ENCODE measurements at regions not wholly inside any gene's neighbourhood (a gene's known extent, or its start where the extent isn't known, plus 50 kb on each side); places are given as distances from the start of the nearest gene placed in this dataset.

GRCh38 chr4:66667249-66667648 lies 878.1 kb downstream of the CENPC start:
- no peaks in the 10 kb centered on the region for H3K27me3 ChIP-seq (ENCODE audit: control insufficient read depth in 2 of 2, insufficient read depth in 2 of 2, low read length in 2 of 2)
- no peak overlapping the region for H3K27ac ChIP-seq (ENCODE audit: insufficient read depth, low read depth, low read length)
- no peaks in the 10 kb centered on the region for H3K79me2 ChIP-seq (ENCODE audit: control insufficient read depth, insufficient read depth, low read length)
- H3K4me3 ChIP-seq (replicated peaks in 1 of 3; ENCODE audit: insufficient read depth in 1 of 3, low read depth in 1 of 3, low read length in 3 of 3): no peak overlapping the region
- intact Hi-C loops (cut with micrococcal nuclease) (no loop called here), dilution Hi-C loops (cut with MboI; ENCODE audit: extremely low pct_ligation_motif_present, low sequenced_read_pairs) (no loop called here)
- H3K9me3 ChIP-seq (replicated peaks; ENCODE audit: control insufficient read depth, insufficient read depth, low read length): no peaks in the 10 kb centered on the region
- POLR2A ChIA-PET: no interaction called here
- TF ChIP-seq POLR2A (IDR thresholded peaks at IDR 0.05; ENCODE audit: low read depth, low read length) (no peak), EZH2 (IDR thresholded peaks at IDR 0.05; ENCODE audit: borderline replicate concordance, low read depth, low read length, severe bottlenecking) (no peak)
- FAIRE-seq (no peak), DNase-seq (ENCODE audit: low read depth, low spot score) (no peak)
- H3K9ac ChIP-seq (replicated peaks; ENCODE audit: extremely low read depth, insufficient read depth, low read length): no peak overlapping the region
- BruUV-seq (replicated peaks): no TSS peak
- no peaks in the 10 kb centered on the region for H3K36me3 ChIP-seq (ENCODE audit: control insufficient read depth in 2 of 2, extremely low read depth in 1 of 2, insufficient read depth in 2 of 2, low read length in 2 of 2)
- H3K4me2 ChIP-seq (ENCODE audit: insufficient read depth, low read length): no peak overlapping the region
- no peak overlapping the region for H2AFZ ChIP-seq (ENCODE audit: low read depth, low read length)
- H3K4me1 ChIP-seq (ENCODE audit: control insufficient read depth, extremely low read depth, insufficient read depth, low read length): no peaks in the 10 kb centered on the region
- no peaks in the 10 kb centered on the region for H3K9me1 ChIP-seq (replicated peaks; ENCODE audit: control insufficient read depth, extremely low read depth, insufficient read depth, low read length)
- H4K20me1 ChIP-seq (replicated peaks; ENCODE audit: control insufficient read depth, extremely low read depth, insufficient read depth, low read length): no peaks in the 10 kb centered on the region
- CTCF ChIA-PET: no interaction called here

GRCh38 chr4:66662620-66663019 lies 882.7 kb downstream of the CENPC start:
- CTCF ChIA-PET: no interaction called here
- POLR2A ChIA-PET: no interaction called here
- Histone ChIP-seq H3K36me3 (ENCODE audit: control insufficient read depth in 2 of 2, extremely low read depth in 1 of 2, insufficient read depth in 2 of 2, low read length in 2 of 2) (no peaks in the 10 kb centered on the region), H3K9me1 (replicated peaks; ENCODE audit: control insufficient read depth, extremely low read depth, insufficient read depth, low read length) (no peaks in the 10 kb centered on the region), H2AFZ (ENCODE audit: low read depth, low read length) (no peak overlapping the region), H3K9ac (replicated peaks; ENCODE audit: extremely low read depth, insufficient read depth, low read length) (no peak overlapping the region), H3K27ac (ENCODE audit: insufficient read depth, low read depth, low read length) (no peak overlapping the region), H3K79me2 (ENCODE audit: control insufficient read depth, insufficient read depth, low read length) (no peaks in the 10 kb centered on the region), H3K27me3 (ENCODE audit: control insufficient read depth in 2 of 2, insufficient read depth in 2 of 2, low read length in 2 of 2) (no peaks in the 10 kb centered on the region), H3K4me3 (replicated peaks in 1 of 3; ENCODE audit: insufficient read depth in 1 of 3, low read depth in 1 of 3, low read length in 3 of 3) (no peak overlapping the region), H4K20me1 (replicated peaks; ENCODE audit: control insufficient read depth, extremely low read depth, insufficient read depth, low read length) (no peaks in the 10 kb centered on the region), H3K4me1 (ENCODE audit: control insufficient read depth, extremely low read depth, insufficient read depth, low read length) (no peaks in the 10 kb centered on the region), H3K4me2 (ENCODE audit: insufficient read depth, low read length) (no peak overlapping the region), H3K9me3 (replicated peaks; ENCODE audit: control insufficient read depth, insufficient read depth, low read length) (no peaks in the 10 kb centered on the region)
- no TSS peak for BruUV-seq (replicated peaks)
- TF ChIP-seq CTCF (IDR thresholded peaks at IDR 0.05; ENCODE audit: extremely low read depth in 1 of 2, insufficient read depth in 1 of 2, low read depth in 1 of 2, low read length in 2 of 2): no peak
- TF ChIP-seq MAX (IDR thresholded peaks at IDR 0.05; ENCODE audit: insufficient read depth, insufficient read length): no peak
- no peak for TF ChIP-seq FOS (IDR thresholded peaks at IDR 0.05; ENCODE audit: borderline replicate concordance, insufficient read depth, low read length)
- TF ChIP-seq JUN (IDR thresholded peaks at IDR 0.05; ENCODE audit: borderline replicate concordance, insufficient read depth, insufficient read length, low read depth): no peak
- TF ChIP-seq POLR2A (IDR thresholded peaks at IDR 0.05; ENCODE audit: low read depth, low read length): no peak
- TF ChIP-seq EZH2 (IDR thresholded peaks at IDR 0.05; ENCODE audit: borderline replicate concordance, low read depth, low read length, severe bottlenecking): no peak
- TF ChIP-seq GATA2 (IDR thresholded peaks at IDR 0.05; ENCODE audit: insufficient read depth, insufficient read length, low read depth, low read length): no peak
- no peak for TF ChIP-seq MYC (IDR thresholded peaks at IDR 0.05; ENCODE audit: low read depth, low read length)
- FAIRE-seq (no peak), DNase-seq (ENCODE audit: low read depth, low spot score) (no peak)
- dilution Hi-C loops (cut with MboI; ENCODE audit: extremely low pct_ligation_motif_present, low sequenced_read_pairs): no loop called here
- intact Hi-C loops (cut with micrococcal nuclease): no loop called here

Data from endothelial cell of umbilical vein (primary cell).